HL-60 (cell line): ENCODE measurements at regions not wholly inside any gene's neighbourhood (a gene's known extent, or its start where the extent isn't known, plus 50 kb on each side); places are given as distances from the start of the nearest gene placed in this dataset.

Experiments used
- GABPA ChIP-seq: IDR thresholded peaks from 2 replicates; pipeline ENCODE4 v1.6.1; 2012; ENCODE audit warnings: low read depth
- TF ChIP-seq, protein P1 (sequence below): IDR thresholded peaks from one replicate; pipeline ENCODE4 v1.5.1; 2011; ENCODE audit warnings: low read length, control low read depth, inconsistent platforms; ENCODE audit not compliant: insufficient read depth

DNA sequence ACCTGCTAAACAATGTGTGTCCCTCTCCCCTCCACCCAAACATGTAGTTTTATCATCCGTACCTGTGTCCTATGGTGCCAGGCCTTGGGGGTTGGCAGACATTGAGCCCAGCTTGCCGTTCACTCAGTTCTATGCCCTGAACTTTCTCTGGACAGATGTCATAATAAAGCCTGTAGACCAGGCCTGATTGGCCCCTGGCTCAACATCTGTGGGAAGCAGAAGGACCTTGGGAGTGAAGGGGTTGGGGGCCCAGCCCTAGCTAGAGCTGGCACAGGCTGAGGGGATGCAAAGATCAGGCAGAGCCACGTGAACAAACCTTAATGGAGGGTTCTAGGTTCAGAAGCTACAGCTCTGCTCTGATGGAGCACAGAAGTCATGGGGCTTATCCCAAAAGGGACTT, 600.6 kb downstream of the BUD13 start:
- TF ChIP-seq, protein P1, sequence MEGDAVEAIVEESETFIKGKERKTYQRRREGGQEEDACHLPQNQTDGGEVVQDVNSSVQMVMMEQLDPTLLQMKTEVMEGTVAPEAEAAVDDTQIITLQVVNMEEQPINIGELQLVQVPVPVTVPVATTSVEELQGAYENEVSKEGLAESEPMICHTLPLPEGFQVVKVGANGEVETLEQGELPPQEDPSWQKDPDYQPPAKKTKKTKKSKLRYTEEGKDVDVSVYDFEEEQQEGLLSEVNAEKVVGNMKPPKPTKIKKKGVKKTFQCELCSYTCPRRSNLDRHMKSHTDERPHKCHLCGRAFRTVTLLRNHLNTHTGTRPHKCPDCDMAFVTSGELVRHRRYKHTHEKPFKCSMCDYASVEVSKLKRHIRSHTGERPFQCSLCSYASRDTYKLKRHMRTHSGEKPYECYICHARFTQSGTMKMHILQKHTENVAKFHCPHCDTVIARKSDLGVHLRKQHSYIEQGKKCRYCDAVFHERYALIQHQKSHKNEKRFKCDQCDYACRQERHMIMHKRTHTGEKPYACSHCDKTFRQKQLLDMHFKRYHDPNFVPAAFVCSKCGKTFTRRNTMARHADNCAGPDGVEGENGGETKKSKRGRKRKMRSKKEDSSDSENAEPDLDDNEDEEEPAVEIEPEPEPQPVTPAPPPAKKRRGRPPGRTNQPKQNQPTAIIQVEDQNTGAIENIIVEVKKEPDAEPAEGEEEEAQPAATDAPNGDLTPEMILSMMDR = no peak
- TF ChIP-seq GABPA = no peak
